DOHH2 (cell line): ENCODE measurements at regions not wholly inside any gene's neighbourhood (a gene's known extent, or its start where the extent isn't known, plus 50 kb on each side); places are given as distances from the start of the nearest gene placed in this dataset.

ENCODE experiments used
- CTCF ChIP-seq: fragments of 200-600 bp; sonication (generic); IDR thresholded peaks from one replicate; pipeline ENCODE4 v1.5.1; 2014; ENCODE audit warnings: antibody characterized with exemption, mild to moderate bottlenecking, low read depth, low read length; ENCODE audit not compliant: poor library complexity, severe bottlenecking
- EZH2phosphoT487 ChIP-seq: fragments of 200-600 bp; sonication (generic); IDR thresholded peaks from 2 replicates; pipeline ENCODE4 v1.6.1; 2017; ENCODE audit warnings: borderline replicate concordance, mild to moderate bottlenecking, antibody characterized with exemption, low read length, moderate library complexity, mixed read lengths

GRCh38 chr1:229945795-229946194, 121.2 kb upstream of the GALNT2 start:
- TF ChIP-seq CTCF (no peak), EZH2phosphoT487 (no peak)
